HFFc6 (cell line): ENCODE measurements at regions not wholly inside any gene's neighbourhood (a gene's known extent, or its start where the extent isn't known, plus 50 kb on each side); places are given as distances from the start of the nearest gene placed in this dataset.

Source experiments
- DNase-seq: peaks from one replicate; pipeline ENCODE4 v3.0.0-alpha.2; 2018
- H3K27ac Mint-ChIP-seq: 2 replicates; pipeline ENCODE4 v1.8.0; 2020; ENCODE audit warnings: mild to moderate bottlenecking, mixed read lengths
- H3K27me3 Mint-ChIP-seq: 2 replicates; pipeline ENCODE4 v1.8.0; 2021; ENCODE audit warnings: mild to moderate bottlenecking, moderate library complexity, mixed read lengths; ENCODE audit not compliant: insufficient read depth
- H3K36me3 Mint-ChIP-seq: 2 replicates; pipeline ENCODE4 v1.8.0; 2021; ENCODE audit warnings: low read depth, mixed read lengths
- H3K4me1 Mint-ChIP-seq: 2 replicates; pipeline ENCODE4 v1.8.0; 2020; ENCODE audit warnings: low read depth, mixed read lengths
- H3K4me3 Mint-ChIP-seq: 2 replicates; pipeline ENCODE4 v1.8.0; 2020; ENCODE audit warnings: mild to moderate bottlenecking, moderate library complexity, mixed read lengths
- H3K9me3 Mint-ChIP-seq: 2 replicates; pipeline ENCODE4 v1.8.0; 2020; ENCODE audit warnings: mild to moderate bottlenecking, mixed read lengths
- TF ChIP-seq, protein P1 (sequence below): fragments of 200-600 bp; sonication (generic); IDR thresholded peaks from 2 replicates; pipeline ENCODE4 v1.5.0; 2021; ENCODE audit warnings: antibody characterized with exemption, mild to moderate bottlenecking

DNA sequence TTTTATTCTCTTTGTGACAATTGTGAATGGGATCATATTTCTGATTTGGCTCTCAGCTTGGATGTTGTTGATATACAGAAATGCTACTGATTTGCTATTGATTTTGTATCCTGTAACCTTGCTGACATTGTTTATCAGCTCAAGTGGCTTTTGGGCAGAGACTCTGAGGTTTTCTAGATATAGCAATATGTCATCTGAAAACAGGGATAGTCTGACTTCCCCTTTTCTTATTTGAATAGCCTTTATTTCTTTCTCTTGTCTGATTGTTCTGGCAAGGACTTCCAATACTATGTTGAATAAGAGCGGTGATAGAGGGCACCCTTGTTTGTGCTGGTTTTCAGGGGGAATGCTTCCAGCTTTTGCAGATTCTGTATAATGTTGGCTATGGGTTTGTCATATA is 150.8 kb downstream of the FASLG start:
- Mint-ChIP-seq H3K27ac (no peak overlapping the region), H3K4me1 (no peaks in the 10 kb centered on the region), H3K9me3 (peaks cover 6% of the 10 kb centered on the region), H3K27me3 (no peaks in the 10 kb centered on the region), H3K36me3 (peaks cover 12% of the 10 kb centered on the region), H3K4me3 (no peak overlapping the region)
- TF ChIP-seq, protein P1, sequence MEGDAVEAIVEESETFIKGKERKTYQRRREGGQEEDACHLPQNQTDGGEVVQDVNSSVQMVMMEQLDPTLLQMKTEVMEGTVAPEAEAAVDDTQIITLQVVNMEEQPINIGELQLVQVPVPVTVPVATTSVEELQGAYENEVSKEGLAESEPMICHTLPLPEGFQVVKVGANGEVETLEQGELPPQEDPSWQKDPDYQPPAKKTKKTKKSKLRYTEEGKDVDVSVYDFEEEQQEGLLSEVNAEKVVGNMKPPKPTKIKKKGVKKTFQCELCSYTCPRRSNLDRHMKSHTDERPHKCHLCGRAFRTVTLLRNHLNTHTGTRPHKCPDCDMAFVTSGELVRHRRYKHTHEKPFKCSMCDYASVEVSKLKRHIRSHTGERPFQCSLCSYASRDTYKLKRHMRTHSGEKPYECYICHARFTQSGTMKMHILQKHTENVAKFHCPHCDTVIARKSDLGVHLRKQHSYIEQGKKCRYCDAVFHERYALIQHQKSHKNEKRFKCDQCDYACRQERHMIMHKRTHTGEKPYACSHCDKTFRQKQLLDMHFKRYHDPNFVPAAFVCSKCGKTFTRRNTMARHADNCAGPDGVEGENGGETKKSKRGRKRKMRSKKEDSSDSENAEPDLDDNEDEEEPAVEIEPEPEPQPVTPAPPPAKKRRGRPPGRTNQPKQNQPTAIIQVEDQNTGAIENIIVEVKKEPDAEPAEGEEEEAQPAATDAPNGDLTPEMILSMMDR = no peak
- DNase-seq = no peak

DNA sequence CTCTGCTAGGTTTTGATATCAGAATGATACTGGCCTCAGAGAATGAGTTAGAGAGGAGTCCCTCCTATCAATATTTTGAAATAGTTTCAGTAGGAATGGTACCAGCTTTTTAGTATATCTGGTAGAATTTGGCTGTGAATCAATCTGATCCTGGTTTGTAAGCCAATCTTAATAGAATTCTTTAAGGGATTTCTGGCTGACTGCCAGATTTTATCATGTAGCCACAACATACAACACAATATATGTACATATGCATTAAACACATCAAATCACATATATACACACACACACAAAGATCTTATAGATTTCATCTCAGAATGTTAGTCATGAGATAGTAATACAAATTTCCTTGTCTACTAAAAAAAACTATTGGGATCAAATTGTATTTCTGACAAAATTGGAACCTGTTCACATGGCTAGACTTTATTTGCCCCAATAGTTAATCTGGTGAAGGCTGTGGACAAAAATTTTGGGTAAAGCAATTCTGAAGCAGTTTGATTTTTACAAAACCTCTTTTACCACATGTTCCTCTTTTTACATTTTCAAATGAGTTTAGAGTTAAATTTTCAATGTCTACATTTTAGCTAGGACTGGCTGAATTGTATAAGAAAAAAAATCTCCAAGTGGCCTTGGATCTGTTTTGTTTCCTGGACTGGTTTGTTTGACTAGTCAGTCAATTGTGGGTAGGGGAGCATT is 151.7 kb downstream of the FASLG start:
- Mint-ChIP-seq H3K27ac (no peak overlapping the region), H3K4me1 (no peaks in the 10 kb centered on the region), H3K27me3 (no peaks in the 10 kb centered on the region), H3K9me3 (peaks cover 9% of the 10 kb centered on the region), H3K4me3 (no peak overlapping the region), H3K36me3 (peaks cover 20% of the 10 kb centered on the region)
- TF ChIP-seq, protein P1 = no peak
- DNase-seq = no peak

DNA sequence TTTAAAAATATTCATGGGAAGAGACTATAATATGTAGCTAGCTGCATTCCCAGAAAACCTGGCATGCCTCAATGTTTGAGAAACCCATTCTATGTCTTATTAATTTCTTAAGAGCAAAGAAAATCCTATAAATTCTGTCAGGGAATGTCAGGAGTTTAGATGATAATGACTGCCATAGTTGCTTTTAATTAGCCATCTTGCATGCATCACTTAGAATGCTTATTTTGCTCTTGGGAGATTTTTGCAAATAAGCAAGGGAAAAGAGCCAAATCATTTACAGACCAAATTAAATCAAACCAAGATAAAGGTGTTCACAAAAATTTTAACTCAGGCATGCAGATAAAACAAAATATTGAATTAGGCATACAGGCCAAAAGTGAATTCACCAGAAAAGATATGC is 152.8 kb downstream of the FASLG start:
- TF ChIP-seq, protein P1 = no peak
- DNase-seq = no peak
- Mint-ChIP-seq H3K4me3 (no peak overlapping the region), H3K9me3 (peaks cover 12% of the 10 kb centered on the region), H3K27ac (no peak overlapping the region), H3K36me3 (peaks cover 24% of the 10 kb centered on the region), H3K27me3 (no peaks in the 10 kb centered on the region), H3K4me1 (no peaks in the 10 kb centered on the region)

DNA sequence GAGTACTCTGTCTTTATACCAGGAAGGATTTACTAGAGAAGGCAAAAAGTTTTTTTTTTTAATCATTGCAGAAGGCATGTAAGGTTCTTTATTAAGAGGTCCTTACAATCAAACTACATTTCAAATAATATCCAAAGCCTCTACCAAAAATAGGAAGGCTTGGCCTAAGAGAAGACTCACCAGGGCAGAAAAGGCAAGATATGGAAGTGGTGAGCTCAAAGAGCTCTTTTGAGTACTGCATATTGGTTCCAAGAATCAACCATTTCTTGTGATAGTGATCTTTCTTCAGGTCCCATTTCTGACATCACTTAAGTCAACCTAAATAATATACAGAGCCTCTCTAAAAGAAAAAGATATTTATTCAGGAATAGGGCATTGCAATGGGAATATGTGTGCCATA is 153.2 kb downstream of the FASLG start:
- TF ChIP-seq, protein P1 = no peak
- peaks cover 2% of the 10 kb centered on the region; the same call in 1 of the 2 replicates for H3K27me3 Mint-ChIP-seq
- H3K27ac Mint-ChIP-seq = no peak overlapping the region
- H3K9me3 Mint-ChIP-seq = peaks cover 12% of the 10 kb centered on the region
- peaks cover 24% of the 10 kb centered on the region for H3K36me3 Mint-ChIP-seq
- H3K4me1 Mint-ChIP-seq = no peaks in the 10 kb centered on the region
- no peak for DNase-seq
- H3K4me3 Mint-ChIP-seq = no peak overlapping the region

DNA sequence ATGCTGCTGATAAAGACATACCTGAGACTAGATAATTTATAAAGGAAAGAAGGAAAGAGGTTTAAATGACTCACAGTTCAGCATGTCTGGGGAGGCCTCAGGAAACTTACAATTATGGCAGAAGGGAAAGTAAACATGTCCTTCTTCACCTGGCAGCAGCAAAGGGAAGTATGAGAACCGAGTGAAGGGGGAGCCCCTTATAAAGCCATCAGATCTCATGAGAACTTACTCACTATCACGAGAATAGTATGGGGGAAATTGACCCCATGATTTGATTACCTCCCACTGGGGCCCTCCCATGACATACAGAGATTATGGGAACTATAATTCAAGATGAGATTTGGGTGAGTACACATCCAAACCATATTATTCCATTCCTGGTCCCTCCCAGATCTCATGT is 154.4 kb downstream of the FASLG start:
- TF ChIP-seq, protein P1 = no peak

More for the DNA sequence above, 154.4 kb downstream of the FASLG start:
- Mint-ChIP-seq H3K27ac (no peak overlapping the region), H3K4me3 (no peak overlapping the region), H3K9me3 (peaks cover 6% of the 10 kb centered on the region), H3K4me1 (no peaks in the 10 kb centered on the region), H3K36me3 (peaks cover 18% of the 10 kb centered on the region), H3K27me3 (peaks cover 2% of the 10 kb centered on the region; the same call in 1 of the 2 replicates)
- DNase-seq = no peak
